ENCODE measurements at regions not wholly inside any gene's neighbourhood (a gene's known extent, or its start where the extent isn't known, plus 50 kb on each side); places are given as distances from the start of the nearest gene placed in this dataset.

DNA sequence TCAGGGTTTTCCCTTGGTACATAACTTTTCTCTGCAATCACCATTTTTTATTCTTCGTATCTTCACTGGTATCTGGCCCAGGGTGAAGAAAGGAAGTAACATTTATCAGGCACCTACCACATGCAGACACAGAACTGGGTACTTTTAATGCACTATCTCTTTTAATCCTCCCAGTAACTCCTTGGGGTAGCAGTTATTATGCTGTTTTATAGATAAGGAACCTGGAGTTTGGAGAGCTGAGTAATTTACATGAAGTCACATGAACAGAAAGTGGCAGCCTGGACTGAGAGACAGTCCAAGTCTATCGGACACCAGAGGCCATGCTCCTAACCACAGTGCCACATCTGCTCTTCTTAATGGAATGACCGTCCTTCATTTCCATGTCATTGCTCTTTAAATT lies 117.1 kb upstream of the PODXL start:
- TF ChIP-seq POLR2A (IDR thresholded peaks at IDR 0.05; ENCODE audit: low read depth, low read length) (no peak), RFX5 (IDR thresholded peaks at IDR 0.05; ENCODE audit: low read depth, low read length) (no peak), CHD1 (IDR thresholded peaks at IDR 0.05; ENCODE audit: low read depth, low read length) (no peak), RAD21 (IDR thresholded peaks at IDR 0.05; ENCODE audit: low read length) (no peak), CEBPB (IDR thresholded peaks at IDR 0.05; ENCODE audit: low read depth, low read length) (no peak)
- TF ChIP-seq, protein P1, sequence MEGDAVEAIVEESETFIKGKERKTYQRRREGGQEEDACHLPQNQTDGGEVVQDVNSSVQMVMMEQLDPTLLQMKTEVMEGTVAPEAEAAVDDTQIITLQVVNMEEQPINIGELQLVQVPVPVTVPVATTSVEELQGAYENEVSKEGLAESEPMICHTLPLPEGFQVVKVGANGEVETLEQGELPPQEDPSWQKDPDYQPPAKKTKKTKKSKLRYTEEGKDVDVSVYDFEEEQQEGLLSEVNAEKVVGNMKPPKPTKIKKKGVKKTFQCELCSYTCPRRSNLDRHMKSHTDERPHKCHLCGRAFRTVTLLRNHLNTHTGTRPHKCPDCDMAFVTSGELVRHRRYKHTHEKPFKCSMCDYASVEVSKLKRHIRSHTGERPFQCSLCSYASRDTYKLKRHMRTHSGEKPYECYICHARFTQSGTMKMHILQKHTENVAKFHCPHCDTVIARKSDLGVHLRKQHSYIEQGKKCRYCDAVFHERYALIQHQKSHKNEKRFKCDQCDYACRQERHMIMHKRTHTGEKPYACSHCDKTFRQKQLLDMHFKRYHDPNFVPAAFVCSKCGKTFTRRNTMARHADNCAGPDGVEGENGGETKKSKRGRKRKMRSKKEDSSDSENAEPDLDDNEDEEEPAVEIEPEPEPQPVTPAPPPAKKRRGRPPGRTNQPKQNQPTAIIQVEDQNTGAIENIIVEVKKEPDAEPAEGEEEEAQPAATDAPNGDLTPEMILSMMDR (conservative IDR thresholded peaks at IDR 0.05; ENCODE audit: low read depth, low read length): no peak
- TF ChIP-seq, protein P2, sequence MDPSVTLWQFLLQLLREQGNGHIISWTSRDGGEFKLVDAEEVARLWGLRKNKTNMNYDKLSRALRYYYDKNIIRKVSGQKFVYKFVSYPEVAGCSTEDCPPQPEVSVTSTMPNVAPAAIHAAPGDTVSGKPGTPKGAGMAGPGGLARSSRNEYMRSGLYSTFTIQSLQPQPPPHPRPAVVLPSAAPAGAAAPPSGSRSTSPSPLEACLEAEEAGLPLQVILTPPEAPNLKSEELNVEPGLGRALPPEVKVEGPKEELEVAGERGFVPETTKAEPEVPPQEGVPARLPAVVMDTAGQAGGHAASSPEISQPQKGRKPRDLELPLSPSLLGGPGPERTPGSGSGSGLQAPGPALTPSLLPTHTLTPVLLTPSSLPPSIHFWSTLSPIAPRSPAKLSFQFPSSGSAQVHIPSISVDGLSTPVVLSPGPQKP (IDR thresholded peaks at IDR 0.05; ENCODE audit: borderline replicate concordance, low read depth, low read length): no peak

All from IMR-90 (cell line).